CD4-positive, alpha-beta T cell treated with Interleukin-12 subunit alpha and Interleukin-12 subunit beta, for 1 hour (primary cell): ENCODE measurements at regions not wholly inside any gene's neighbourhood (a gene's known extent, or its start where the extent isn't known, plus 50 kb on each side); places are given as distances from the start of the nearest gene placed in this dataset.
"Not testable (repeated sequence)": the region's sequence is repeated elsewhere in the genome, so short reads cannot be mapped to it uniquely, and the experiment has no call there.

Experiments used
- DNase-seq: peaks from one replicate; pipeline ENCODE4 v3.0.0-alpha.2; 2020

- DNase-seq = not testable (repeated sequence)
Measured at GRCh38 chr12:34309806-34310804, 287.8 kb downstream of the ALG10 start.

DNA sequence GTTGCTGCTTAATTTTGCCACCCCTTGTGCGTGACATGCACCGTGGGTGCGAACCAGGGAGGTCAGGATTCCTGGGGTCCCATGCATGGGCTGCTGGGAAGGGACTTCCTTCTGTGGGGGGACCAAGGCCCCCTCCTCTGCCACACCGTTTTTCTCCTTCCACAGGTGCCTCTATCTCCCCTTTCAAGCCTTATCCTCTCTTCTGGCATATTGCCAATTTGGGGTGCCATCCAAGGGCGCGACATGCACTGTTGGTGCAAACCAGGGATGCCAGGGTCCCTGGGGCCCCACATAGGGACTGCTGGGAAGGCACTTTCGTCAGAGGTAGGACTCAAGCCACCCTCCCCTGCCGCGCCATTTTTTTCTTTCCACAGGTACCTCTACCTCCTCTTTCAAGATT is 289.0 kb downstream of the ALG10 start:
- DNase-seq = no peak

DNA sequence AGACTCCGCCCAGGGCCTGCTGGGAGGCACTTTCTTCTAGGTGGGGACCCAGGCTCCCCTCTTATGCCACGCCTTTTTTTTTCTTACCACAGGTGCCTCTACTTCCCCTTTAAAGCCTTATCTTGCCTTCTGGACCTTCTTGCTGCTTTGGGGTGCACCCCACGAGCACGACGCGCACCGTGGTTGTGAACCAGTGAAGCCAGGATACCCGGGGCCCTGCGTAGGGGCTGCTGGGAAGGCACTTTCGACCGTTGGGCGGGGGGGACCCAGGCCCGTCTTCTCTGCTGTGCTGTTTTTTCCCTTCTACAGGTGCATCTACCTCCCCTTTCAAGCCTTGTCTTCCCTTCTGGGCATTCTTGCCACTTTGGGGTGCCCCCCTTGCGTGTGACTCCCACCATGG is 305.4 kb downstream of the ALG10 start:
- DNase-seq = no peak

DNA sequence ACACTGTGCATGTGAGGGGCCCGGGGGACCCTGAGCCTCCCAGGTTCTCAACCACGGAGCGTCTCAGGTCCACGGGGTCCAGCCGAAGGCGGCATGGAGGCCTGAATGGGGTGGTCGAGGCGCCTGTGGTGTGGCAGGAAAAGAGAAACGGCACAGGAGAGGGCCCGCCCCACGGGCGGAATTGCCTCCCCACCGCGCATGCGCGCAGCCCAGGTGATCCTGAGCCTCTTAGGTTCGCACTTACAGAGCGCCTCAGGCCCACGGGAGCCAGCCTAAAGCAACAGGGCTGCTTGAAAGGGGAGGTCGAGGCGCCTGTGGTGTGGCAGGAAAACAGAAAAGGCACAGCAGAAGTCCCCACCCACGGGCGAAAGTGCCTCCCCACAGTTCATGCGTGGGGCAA is 311.0 kb downstream of the ALG10 start:
- DNase-seq = no peak

- no peak for DNase-seq
Measured at GRCh38 chr12:34334538-34334937, 312.2 kb downstream of the ALG10 start.

DNA sequence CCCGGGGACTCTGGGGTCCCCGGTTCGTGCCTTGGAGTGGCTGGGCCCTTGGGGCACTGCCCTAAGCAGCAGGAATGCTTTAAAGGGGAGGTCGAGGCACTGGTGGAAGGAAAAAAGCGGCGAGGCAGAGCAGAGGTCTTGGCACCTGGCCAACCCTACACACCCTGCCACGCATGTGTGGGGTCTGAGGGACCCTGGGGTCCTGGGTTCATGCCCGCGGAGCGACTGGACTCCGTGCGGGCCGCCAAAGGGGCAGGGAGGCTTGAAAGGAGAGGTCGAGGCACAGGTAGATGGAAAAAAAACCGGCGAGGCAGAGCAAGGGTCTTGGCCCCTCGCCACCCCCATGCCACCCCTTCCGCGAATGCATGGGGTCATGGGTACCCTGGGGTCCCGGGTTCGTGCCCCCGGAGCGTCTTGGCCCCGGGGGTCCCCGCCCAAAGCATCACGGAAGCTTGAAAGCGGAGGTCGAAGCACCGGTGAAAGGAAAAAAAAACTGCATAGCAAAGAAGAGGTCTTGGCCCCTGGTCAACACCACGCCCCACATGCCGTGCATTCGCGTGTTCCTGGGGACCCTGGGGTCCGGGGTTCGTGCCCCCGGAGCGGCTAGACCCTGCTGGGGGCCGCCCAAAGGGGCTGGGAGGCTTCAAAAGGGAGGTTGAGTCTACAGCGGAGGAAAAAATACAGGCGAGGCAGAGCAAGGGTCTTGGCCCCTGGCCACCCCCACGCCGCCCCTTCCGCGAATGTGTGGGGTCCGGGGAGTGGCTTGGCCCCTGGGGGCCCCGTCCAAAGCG is 312.9 kb downstream of the ALG10 start:
- DNase-seq = no peak

DNA sequence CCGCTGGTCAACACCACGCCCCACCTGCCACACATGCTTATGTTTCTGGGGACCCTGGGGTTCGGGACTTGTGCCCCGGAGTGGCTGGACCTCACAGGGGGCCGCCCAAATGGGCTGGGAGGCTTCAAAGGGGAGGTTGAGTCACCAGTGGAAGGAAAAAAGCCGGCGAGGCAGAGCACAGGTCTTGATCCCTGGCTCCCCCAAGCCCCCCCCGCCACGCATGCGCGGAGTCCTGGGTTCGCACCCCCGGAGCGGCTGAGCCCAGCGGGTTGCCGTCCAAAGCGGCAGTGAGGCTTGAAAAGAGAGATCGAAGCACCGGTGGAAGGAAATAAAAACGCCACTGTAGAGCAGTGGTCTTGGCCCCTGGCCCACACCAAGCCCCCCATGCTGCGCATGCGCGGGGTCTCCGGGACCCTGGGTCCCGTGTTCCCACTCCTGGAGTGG is 313.5 kb downstream of the ALG10 start:
- no peak for DNase-seq

DNA sequence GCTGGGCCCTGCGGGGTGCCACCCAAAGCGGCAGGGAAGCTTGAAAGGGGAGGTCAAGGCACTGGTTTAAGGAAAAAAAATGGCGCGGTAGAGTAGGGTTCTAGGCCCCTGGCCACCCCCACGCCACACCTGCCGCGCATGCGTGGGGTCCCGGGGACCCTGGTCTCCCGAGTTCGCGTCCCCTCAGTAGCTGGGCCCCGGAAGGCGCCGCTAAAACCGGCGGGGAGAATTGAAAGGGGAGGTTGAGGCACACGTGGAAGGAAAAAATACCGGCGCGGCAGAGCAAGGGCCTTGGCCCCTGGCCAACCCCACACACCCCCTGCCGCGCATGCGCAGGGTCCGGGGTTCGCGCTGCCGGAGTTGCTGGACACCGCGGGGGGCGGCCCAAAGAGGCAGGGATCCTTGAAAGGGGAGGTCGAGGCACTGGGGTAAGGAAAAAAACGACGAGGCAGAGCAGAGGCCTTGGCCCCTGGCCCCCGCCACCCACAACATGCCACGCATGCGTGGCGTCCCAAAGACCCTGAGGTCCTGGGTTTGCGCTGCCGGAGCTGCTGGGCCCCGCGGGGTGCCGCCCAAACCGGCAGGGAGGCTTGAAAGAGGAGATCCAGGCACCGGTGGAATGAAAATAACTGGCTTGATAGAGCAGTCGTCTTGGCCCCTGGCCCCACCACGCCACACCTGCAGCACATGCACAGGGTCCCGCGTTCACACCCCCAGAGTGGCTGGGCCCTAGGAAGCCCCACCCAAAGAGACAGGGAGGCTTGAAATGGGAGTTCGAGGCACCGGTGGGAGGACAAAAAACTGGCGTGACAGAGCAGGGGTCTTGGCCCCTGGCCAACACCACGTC is 314.5 kb downstream of the ALG10 start:
- DNase-seq = no peak

GRCh38 chr12:34338751-34339150 is 316.5 kb downstream of the ALG10 start:
- no peak for DNase-seq

DNA sequence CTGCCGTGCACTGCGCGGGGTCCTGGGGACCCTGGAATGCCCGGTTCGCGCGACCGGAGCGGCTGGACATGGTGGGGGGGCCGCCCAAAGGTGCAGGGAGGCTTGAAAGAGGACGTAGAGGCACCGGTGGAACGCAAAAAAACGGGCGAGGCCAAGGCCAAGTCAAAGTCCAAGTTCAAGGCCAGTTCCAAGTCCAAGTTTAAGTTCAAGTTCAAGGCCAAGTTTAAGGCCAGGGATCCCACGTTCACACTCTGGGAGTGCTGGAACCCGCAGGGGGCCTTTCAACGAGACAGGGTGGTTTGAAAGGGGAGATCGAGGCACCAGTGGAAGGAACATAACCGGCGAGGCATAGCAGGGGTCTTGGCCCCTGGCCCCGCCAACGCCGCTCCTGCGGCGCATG is 317.6 kb downstream of the ALG10 start:
- no peak for DNase-seq

DNA sequence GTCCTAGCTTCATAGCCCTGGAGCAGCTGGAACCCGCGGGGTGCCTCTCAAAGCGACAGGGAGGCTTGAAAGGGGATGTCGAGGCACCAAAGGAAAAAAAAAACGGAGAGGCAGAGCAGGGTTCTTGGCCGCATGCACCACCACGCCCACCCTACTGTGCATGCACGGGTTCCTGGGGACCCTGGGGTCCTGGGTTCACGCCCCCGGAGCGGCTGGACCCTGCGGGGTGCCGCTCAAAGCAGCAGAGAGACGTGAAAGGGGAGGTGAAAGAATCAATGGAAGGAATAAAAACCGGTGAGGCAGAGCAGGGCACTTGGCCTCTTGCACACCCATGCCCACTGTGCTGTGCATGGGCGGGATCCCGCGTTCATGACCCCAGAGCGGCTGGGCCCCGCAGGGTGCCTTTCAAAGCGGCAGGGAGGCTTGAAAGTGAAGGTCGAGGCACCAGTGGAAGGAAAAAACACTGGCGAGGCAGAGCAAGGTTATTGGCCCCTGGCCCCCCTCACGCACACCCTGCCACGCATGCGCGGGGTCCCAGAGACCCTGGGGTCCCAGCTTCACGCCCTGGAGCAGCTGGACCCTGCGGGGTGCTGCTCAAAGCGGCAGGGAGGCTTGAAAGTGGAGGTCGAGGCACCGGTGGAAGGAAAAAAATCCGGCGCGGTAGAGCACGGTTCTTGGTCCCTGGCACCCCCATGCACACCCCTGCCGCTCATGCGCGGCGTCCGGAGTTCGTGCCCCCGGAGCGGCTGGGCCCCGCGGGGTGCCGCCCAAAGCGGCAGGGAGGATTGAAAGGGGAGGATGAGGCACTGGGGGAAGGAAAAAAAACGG is 318.5 kb downstream of the ALG10 start:
- DNase-seq = no peak

DNA sequence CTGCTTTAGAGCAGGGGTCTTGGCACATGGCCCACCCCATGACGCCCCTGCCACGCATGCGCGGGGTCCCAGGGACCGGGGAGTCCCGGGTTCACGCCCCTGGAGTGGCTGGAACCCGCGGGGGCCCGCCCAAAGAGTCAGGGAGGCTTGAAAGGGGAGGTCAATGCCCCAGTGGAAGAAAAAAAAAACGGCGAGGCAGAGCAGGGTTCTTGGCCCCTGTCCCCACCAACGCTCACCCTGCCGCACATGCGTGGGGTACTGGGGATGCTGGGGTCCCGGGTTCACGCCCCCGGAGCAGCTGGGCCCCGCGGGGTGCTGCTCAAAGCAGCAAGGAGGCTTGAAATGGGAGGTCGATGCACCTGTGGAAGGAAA is 319.1 kb downstream of the ALG10 start:
- DNase-seq = no peak

GRCh38 chr12:34342048-34342447 is 319.8 kb downstream of the ALG10 start:
- no peak for DNase-seq

DNA sequence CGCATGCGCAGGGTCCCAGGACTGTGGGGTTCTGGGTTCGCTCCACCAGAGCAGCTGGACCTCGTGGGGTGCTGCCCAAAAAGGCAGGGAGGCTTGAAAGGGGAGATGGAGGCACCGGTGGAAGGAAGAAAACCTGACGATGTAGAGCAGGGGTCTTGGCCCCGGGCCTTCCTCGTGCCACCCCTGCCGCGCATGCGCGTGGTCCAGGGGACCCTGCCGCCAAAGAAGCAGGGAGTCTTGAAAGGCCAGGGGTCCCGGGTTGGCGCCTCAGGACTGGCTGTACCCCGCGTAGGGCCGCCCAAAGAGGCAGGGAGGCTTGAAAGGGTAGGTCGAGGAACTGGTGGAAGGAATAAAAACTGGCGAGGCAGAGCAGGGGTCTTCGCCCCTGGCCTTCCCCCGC is 321.0 kb downstream of the ALG10 start:
- DNase-seq = no peak

GRCh38 chr12:34343766-34344165 is 321.5 kb downstream of the ALG10 start:
- DNase-seq = no peak

DNA sequence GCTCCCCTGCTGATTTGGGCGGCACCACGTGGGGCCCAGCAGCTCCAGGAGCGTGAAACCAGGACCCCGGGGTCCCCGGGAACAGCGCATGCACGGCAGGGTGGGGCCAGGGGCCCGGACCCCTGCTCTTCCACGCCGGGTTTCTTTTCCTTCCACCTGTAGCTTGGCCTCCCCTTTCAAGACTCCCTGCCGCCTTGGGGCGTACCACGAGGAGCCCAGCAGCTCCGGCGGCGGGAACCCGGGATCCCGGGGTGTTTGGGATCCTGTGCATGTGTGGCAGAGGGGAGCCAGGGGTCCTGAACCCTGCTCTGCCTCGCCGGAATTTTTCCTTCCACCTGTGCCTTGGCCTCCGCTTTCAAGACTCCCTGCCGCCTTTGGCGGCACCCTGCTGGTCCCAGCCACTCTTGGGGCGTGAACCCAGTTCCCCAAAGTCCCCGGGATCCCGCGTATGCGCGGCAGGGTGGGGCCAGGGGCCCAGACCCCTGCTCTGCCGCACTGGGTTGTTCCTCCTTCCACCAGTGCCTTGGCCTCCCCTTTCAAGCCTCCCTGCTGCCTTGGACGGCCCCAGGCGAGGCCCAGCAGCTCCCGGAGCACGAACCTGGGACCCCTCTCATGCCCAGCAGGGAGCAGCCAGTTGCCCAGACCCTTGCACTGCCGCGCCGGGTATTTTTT is 322.7 kb downstream of the ALG10 start:
- DNase-seq = no peak

DNA sequence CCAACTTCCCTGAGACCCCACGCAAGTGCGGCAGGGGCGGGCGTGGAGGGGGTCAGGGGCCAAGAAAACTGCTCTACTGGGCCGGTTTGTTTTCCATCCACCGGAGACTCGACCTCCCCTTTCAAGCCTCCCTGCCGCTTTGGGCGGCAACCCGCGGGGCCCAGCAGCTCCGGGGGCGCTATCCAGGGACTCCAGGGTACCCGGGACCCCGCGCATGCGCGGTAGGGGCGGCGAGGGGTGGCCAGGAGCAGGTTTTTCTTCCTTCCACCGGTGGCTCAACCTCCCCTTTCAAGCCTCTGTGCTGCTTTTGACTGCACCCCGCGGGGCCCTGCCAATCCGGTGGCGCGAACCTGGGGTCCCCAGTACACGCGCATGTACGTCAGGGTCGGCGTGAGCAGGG is 323.5 kb downstream of the ALG10 start:
- DNase-seq = no peak

DNA sequence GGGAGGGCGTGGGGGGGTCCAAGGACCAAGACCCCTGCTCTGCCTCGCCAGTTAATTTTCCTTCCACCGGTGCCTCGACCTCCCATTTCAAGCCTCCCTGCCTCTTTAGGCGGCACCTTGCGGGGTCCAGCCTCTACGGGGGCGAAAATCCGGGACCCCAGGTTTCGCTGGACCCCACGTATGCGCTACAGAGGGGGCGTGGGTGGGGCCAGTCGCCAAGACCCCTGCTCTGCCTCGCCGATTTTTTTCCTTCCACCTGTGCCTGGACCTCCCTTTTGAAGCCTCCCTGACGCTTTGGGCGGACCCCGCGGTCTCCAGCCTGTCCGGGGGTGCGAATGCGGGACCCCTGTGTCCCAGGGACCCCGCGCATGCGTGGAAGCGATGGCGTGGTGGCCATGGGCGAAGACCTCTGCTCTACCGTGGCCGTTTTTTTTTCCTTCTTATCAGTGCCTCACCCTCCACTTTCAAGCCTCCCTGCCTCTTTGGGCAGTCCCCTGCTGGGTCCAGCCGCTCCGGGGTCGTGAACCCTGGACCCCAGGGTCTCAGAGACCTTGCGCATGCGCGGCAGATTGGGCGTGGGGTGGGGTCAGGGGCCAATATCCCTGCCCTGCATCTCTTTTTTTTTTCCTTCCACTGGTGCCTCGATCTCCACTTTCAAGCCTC is 324.2 kb downstream of the ALG10 start:
- no peak for DNase-seq

DNA sequence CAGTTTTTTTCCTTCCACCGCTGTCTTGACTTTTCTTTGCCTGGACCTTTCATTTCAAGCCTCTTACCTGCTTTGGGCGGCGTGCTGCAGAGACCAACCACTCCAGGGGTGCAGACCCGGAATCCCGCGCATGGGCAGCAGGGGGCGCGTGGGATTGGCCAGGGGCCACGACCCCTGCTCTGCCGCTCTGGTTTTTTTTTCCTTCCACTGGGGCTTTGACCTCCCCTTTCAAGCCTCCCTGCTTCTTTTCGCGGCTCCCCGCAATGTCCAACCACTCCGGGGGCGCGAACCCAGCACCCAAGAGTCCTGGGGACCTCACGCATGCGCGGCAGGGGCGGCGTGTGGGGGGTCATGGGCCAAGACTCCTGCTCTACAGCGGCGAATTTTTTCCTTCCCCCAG is 325.1 kb downstream of the ALG10 start:
- DNase-seq = no peak

- DNase-seq = no peak
Measured at GRCh38 chr12:34348064-34348463, 325.8 kb downstream of the ALG10 start.
